Activated CD4-positive, alpha-beta memory T cell treated with anti-CD3 and anti-CD28 coated beads for 36 hours (primary cell): ENCODE measurements at regions not wholly inside any gene's neighbourhood (a gene's known extent, or its start where the extent isn't known, plus 50 kb on each side); places are given as distances from the start of the nearest gene placed in this dataset.

Experiments used
- CTCF ChIA-PET: fragments of 350-600 bp; sonication (Branson Sonifier 250); formaldehyde crosslinking; loops from one replicate; lab custom pipeline; 2021; ENCODE audit warnings: antibody characterized with exemption, inconsistent platforms; lab: Charles Lee
- POLR2A ChIA-PET: fragments of 350-600 bp; sonication (Branson Sonifier 250); formaldehyde crosslinking; loops from one replicate; lab custom pipeline; 2021; ENCODE audit warnings: antibody characterized with exemption; lab: Charles Lee
- DNase-seq: peaks from one replicate; pipeline ENCODE4 v3.0.0-alpha.2; 2020
- H3K27ac Mint-ChIP-seq: one replicate; pipeline ENCODE4 v1.8.0; 2021; ENCODE audit warnings: mixed read lengths
- H3K27me3 Mint-ChIP-seq: one replicate; pipeline ENCODE4 v1.8.0; 2021; ENCODE audit warnings: mixed read lengths
- H3K36me3 Mint-ChIP-seq: one replicate; pipeline ENCODE4 v1.8.0; 2021; ENCODE audit warnings: mixed read lengths
- H3K4me1 Mint-ChIP-seq: one replicate; pipeline ENCODE4 v1.8.0; 2021; ENCODE audit warnings: low read depth, mixed read lengths
- H3K4me3 Mint-ChIP-seq: one replicate; pipeline ENCODE4 v1.8.0; 2021; ENCODE audit warnings: mild to moderate bottlenecking, mixed read lengths
- H3K9me3 Mint-ChIP-seq: one replicate; pipeline ENCODE4 v1.8.0; 2021; ENCODE audit warnings: mixed read lengths
- intact Hi-C: fragments of 100-400 bp; cut with micrococcal nuclease; formaldehyde crosslinking; loops from one replicate; pipeline ENCODE4 v1.15.1; 2023

DNA sequence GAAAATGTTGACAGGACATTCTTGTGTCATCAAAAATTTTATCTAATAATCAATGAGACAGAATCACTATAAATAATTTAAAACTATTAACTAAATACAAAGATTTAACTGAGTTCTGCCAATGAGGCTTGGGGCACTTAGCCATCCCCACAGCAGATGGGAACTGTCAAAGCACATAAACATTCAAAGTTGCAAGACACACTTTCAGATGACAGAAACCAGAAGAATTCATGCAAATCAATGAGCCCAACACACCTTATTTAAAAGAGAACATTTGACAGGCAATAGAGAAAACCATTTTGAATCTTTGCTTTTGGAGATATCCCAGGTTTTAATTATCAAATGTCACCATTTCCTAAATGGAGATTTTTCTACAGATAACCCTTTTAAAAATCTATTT, 566.2 kb downstream of the IRS1 start:
- ChIA-PET CTCF (no interaction called here), POLR2A (no interaction called here)
- Mint-ChIP-seq H3K27me3 (peaks cover 3% of the 10 kb centered on the region), H3K4me3 (no peak overlapping the region), H3K4me1 (no peaks in the 10 kb centered on the region), H3K36me3 (no peaks in the 10 kb centered on the region), H3K9me3 (no peaks in the 10 kb centered on the region), H3K27ac (no peak overlapping the region)
- no peak for DNase-seq
- intact Hi-C loops, result no loop called here

DNA sequence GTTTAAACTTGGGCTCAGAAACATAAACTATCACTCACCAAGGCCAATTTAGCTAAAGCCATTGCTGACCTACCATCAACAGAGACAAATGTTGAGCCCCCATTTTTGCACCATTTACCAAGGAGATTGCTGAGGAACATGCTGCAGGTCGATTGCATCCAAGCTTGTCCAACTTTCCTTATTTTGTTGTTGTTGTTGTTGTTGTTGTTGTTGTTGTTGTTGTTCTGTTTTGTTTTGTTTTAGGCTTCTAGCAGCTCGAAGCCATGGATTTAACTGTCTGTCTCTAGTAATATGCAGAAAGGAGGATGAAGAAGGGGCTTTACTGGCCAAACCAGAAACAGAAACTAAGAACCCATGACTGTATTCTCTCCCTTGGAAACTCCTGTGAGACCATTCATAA, 571.5 kb downstream of the IRS1 start:
- intact Hi-C loops, result no loop called here
- no peaks in the 10 kb centered on the region for H3K4me1 Mint-ChIP-seq
- H3K27ac Mint-ChIP-seq, result no peak overlapping the region
- no peak overlapping the region for H3K4me3 Mint-ChIP-seq
- DNase-seq, result no peak
- peaks cover 9% of the 10 kb centered on the region for H3K27me3 Mint-ChIP-seq
- CTCF ChIA-PET, result interaction anchor here (2.1 kb wide), 1 partner anchor 12 kb away, joined by 5 read pairs; no protein-coding TSS in a partner anchor
- H3K9me3 Mint-ChIP-seq, result no peaks in the 10 kb centered on the region
- H3K36me3 Mint-ChIP-seq, result no peaks in the 10 kb centered on the region
- POLR2A ChIA-PET, result no interaction called here

DNA sequence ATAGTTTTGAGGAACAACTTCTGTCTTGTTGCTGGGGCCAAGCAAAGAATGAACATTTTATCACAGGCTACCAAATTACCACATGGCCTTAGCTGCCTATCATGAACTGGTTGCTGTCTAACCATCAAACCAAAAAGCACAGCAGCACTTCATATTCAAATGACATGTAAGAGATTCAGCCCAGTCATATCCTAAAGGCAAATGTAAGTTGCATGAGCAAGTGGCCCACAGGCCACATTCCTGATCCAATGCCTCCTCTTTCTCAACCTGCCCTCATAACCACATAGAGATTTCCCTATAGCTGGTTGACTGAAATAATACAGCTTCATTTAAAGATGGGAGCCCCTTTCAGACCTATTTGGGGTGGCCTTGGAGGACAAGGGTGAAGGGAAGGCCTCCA, 572.3 kb downstream of the IRS1 start:
- no peaks in the 10 kb centered on the region for H3K4me1 Mint-ChIP-seq
- H3K36me3 Mint-ChIP-seq, result no peaks in the 10 kb centered on the region
- POLR2A ChIA-PET, result no interaction called here
- no peak overlapping the region for H3K27ac Mint-ChIP-seq
- no peak overlapping the region for H3K4me3 Mint-ChIP-seq
- DNase-seq, result no peak
- H3K9me3 Mint-ChIP-seq, result no peaks in the 10 kb centered on the region
- CTCF ChIA-PET, result interaction anchor here (2.1 kb wide), 1 partner anchor 11 kb away, joined by 5 read pairs; no protein-coding TSS in a partner anchor
- peaks cover 11% of the 10 kb centered on the region for H3K27me3 Mint-ChIP-seq
- intact Hi-C loops, result no loop called here

DNA sequence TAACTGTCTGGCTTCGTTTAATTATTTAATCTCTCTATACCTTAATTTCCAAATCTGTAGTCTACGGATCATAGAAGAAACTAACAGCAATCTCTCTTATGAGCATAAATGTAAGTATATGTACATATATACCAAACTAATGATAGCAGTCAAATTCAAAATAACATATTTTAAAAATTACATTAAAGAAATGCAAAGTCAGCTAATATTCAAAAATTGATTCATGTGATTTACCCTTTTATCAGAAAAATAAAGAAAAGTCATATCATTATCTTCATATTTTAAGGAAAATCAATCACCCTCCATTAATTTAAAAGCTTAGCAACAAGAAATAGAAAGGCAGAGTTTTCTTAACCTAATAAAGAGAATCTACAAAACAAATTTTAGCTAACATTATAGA, 575.9 kb downstream of the IRS1 start:
- Mint-ChIP-seq H3K9me3 (no peaks in the 10 kb centered on the region), H3K36me3 (no peaks in the 10 kb centered on the region), H3K4me1 (no peaks in the 10 kb centered on the region), H3K27ac (no peak overlapping the region), H3K4me3 (no peak overlapping the region), H3K27me3 (peaks cover 8% of the 10 kb centered on the region)
- ChIA-PET POLR2A (no interaction called here), CTCF (no interaction called here)
- intact Hi-C loops, result no loop called here
- DNase-seq, result no peak

DNA sequence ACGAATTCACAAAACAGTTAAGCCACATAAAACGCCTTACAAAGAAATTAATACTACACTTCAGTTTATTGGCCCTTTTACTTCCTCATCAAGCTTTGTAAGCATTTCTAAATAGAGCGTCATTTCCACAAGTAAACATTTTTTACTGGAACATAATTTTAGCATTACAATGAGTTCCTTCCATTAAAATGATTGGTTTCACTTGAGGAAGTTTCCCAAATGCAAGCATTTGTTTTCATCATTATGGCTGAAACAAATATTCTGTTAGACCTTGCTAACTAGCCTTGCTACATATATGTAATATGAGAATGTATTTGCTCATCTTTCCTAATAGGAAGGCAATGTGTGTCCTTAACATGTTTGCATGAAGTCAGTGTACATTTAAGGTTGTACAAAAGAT, 579.1 kb downstream of the IRS1 start:
- CTCF ChIA-PET, result no interaction called here
- Mint-ChIP-seq H3K9me3 (no peaks in the 10 kb centered on the region), H3K4me3 (no peak overlapping the region), H3K27me3 (peaks cover 5% of the 10 kb centered on the region), H3K27ac (no peak overlapping the region), H3K36me3 (no peaks in the 10 kb centered on the region), H3K4me1 (no peaks in the 10 kb centered on the region)
- DNase-seq, result no peak
- intact Hi-C loops, result no loop called here
- POLR2A ChIA-PET, result no interaction called here

DNA sequence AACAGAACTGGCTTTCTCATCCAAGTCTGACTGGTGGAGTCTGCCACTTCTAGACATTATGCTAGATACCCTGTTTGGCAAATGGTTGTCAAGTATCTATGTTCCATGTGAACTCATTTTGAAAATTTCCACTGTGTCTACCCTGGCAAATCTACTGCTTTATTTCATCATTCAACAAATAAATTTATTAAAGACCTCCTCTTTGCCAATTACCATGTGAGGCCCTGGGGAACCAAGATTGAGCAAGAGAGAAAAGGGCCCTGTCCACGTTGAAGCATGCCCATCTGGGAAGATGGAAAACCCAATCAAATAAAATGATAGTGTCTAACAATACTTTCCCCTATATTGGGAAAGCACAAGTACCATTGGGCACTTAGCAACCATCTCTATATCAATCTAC, 582.4 kb downstream of the IRS1 start:
- intact Hi-C loops, result loop anchor here (5.0 kb wide), 1 partner anchor 890 kb away; no protein-coding TSS in a partner anchor

DNA sequence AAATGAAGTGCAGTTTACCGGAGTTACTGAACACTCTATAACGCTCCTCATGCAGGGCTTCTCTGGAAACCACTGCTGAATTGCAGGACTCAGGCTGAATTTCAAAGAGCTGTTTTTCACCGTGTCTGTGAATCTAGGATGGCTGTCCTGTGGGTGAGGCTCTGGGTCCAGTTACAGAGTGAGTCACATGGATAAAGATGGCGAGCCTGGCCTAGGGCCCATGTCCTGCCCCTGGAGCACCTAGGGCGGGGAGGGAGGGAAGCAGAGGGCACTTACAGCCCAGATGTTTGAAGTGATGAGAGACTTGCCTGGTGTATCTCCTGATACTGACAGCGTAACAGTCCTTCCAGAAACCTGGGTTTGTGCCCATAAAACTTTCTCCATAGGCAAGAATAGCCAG, 583.0 kb downstream of the IRS1 start:
- DNase-seq, result no peak
- Mint-ChIP-seq H3K27ac (no peak overlapping the region), H3K9me3 (no peaks in the 10 kb centered on the region), H3K4me3 (no peak overlapping the region), H3K4me1 (no peaks in the 10 kb centered on the region), H3K27me3 (no peaks in the 10 kb centered on the region), H3K36me3 (no peaks in the 10 kb centered on the region)
- CTCF ChIA-PET, result interaction anchor here (0.6 to 3.5 kb wide), 7 partner anchors 9 to 1682 kb away, joined by 3 to 53 read pairs (median 3); partner anchors contain the start of gene IRS1
- POLR2A ChIA-PET, result no interaction called here
- intact Hi-C loops, result loop anchor here (1.0 to 5.0 kb wide), 3 partner anchors 586 to 891 kb away; no protein-coding TSS in a partner anchor

More for the DNA sequence above, 582.4 kb downstream of the IRS1 start:
- Mint-ChIP-seq H3K27ac (no peak overlapping the region), H3K4me1 (no peaks in the 10 kb centered on the region), H3K9me3 (no peaks in the 10 kb centered on the region), H3K36me3 (no peaks in the 10 kb centered on the region), H3K27me3 (no peaks in the 10 kb centered on the region), H3K4me3 (no peak overlapping the region)
- no peak for DNase-seq
- ChIA-PET POLR2A (no interaction called here), CTCF (interaction anchor here (1.8 to 3.5 kb wide), 2 partner anchors 14 to 584 kb away, joined by 9 to 53 read pairs; partner anchors contain the start of gene IRS1)

DNA sequence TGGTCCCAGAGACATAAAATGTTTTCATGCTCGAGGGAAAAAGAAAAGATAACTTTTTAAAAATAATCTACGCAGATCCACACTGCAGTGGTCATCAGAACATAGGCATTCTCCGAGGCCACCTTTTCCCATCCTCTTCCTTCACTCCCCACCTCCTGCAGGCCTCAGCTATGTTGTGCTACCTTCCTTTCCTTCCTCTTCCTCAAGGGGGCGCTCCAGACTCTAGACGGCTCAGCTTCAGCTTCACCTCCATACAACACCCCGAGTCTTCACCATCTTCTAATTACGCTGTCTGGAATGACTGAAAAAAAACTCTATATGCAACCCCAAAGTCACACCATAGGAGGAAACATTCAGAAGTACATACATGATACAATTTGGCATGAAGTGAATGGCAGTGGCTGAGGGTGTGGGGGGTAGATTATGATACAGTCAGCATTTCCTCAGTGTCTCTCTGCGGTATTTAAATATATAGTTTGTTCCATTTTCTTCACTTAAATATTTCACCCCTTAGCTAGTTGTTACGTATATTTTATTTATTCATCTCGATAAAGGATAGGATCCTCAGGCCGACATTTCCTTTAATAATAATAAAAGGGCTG, 583.6 kb downstream of the IRS1 start:
- peak; percentile 71 for DNase-seq
- Mint-ChIP-seq H3K4me3 (no peak overlapping the region), H3K36me3 (no peaks in the 10 kb centered on the region), H3K9me3 (no peaks in the 10 kb centered on the region), H3K27ac (no peak overlapping the region), H3K4me1 (no peaks in the 10 kb centered on the region), H3K27me3 (no peaks in the 10 kb centered on the region)
- ChIA-PET CTCF (interaction anchor here (0.6 to 3.5 kb wide), 12 partner anchors 8 to 1681 kb away, joined by 3 to 53 read pairs (median 3); partner anchors contain the start of gene IRS1), POLR2A (no interaction called here)
- intact Hi-C loops, result loop anchor here (1.0 to 5.0 kb wide), 3 partner anchors 586 to 891 kb away; no protein-coding TSS in a partner anchor

DNA sequence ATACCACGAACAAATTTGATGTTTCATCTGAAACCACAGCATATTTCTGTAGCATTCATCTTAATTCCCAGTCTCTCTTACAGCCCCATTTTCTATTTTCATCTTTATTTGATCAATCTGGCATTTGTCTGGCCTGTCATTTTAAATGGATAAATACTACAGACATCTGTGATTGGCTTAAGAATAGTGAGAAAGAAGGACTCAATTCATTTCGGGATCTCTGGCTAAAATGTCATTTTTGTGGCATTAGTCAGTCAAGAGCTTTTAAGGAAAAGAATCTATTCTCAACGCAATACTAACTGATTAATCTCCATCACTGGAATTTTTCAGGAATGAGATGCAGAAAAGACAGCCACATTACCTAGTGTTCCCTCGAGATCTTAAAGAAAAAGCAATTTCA, 585.9 kb downstream of the IRS1 start:
- Mint-ChIP-seq H3K4me1 (no peaks in the 10 kb centered on the region), H3K27me3 (no peaks in the 10 kb centered on the region), H3K4me3 (no peak overlapping the region), H3K36me3 (no peaks in the 10 kb centered on the region), H3K27ac (no peak overlapping the region), H3K9me3 (no peaks in the 10 kb centered on the region)
- no peak for DNase-seq
- intact Hi-C loops, result no loop called here
- POLR2A ChIA-PET, result no interaction called here
- CTCF ChIA-PET, result interaction anchor here (1.1 kb wide), 1 partner anchor 589 kb away, joined by 6 read pairs; no protein-coding TSS in a partner anchor

DNA sequence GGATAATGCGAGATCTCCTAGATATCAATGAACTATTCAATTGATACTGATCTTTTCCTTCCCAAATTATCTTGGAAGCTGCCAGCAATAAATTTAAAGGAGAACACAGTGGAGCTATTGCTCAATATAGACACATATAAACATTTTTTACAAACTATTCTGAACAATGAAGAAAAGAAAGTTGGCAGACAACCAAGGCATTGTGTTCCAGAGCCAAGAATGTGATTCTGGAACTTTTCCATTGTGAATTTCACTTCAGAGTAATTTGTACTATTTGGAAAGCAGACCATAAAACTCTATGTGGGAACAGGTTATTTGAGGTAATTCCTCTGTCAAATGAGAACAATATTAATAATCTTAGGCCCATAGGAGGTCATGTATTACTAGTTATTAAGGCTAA, 588.2 kb downstream of the IRS1 start:
- Mint-ChIP-seq H3K36me3 (no peaks in the 10 kb centered on the region), H3K4me3 (no peak overlapping the region), H3K9me3 (no peaks in the 10 kb centered on the region), H3K27ac (no peak overlapping the region), H3K27me3 (peaks cover 4% of the 10 kb centered on the region), H3K4me1 (no peaks in the 10 kb centered on the region)
- CTCF ChIA-PET, result no interaction called here
- DNase-seq, result no peak
- intact Hi-C loops, result no loop called here
- POLR2A ChIA-PET, result no interaction called here

DNA sequence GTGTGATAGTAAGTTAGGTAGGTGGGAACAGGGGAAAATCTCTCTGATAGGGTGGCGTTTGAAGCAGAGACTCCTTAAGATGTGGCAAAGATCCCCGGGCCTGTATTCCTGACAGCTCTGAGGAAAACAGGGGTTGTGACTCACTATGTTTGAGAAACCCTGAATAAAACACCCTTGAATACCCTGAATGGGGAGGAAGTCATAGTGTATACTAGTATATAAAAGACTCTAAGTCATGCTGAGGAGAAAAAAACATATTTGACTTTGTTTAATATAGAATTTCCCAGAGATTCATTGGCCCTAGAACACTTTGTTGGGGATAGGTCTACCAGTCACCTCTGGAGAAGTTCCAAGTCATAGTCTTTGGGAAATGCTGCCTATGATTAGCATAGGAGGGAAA, 590.9 kb downstream of the IRS1 start:
- Mint-ChIP-seq H3K27ac (no peak overlapping the region), H3K9me3 (no peaks in the 10 kb centered on the region), H3K4me1 (no peaks in the 10 kb centered on the region), H3K27me3 (peaks cover 4% of the 10 kb centered on the region), H3K36me3 (no peaks in the 10 kb centered on the region), H3K4me3 (no peak overlapping the region)
- ChIA-PET POLR2A (no interaction called here), CTCF (no interaction called here)
- DNase-seq, result no peak
- intact Hi-C loops, result loop anchor here (5.0 kb wide), 1 partner anchor 541 kb away; no protein-coding TSS in a partner anchor

DNA sequence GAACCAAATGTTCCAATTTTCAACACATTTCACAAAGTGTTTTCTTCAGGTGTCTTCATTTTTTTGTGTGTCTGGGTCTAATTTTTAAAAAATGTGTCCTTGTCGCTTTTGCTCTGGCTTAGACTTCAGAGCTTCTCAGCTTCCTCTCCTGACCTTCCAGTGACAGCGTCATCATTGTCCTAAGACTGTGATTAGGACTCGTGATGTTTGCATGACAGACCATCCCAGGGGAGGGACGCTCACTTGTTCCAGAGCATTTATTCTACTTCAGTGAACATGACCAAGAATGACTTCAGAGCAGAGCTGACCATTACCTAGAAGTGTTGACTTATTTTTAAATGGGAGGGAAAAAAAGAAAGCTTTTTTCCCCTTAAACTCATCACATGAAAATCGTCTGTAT, 591.9 kb downstream of the IRS1 start:
- Mint-ChIP-seq H3K9me3 (no peaks in the 10 kb centered on the region), H3K4me3 (no peak overlapping the region), H3K4me1 (no peaks in the 10 kb centered on the region), H3K36me3 (no peaks in the 10 kb centered on the region), H3K27ac (no peak overlapping the region), H3K27me3 (peaks cover 4% of the 10 kb centered on the region)
- DNase-seq, result no peak
- POLR2A ChIA-PET, result no interaction called here
- CTCF ChIA-PET, result interaction anchor here (0.8 kb wide), 1 partner anchor 8 kb away, joined by 3 read pairs; no protein-coding TSS in a partner anchor
- intact Hi-C loops, result loop anchor here (5.0 kb wide), 1 partner anchor 540 kb away; no protein-coding TSS in a partner anchor

DNA sequence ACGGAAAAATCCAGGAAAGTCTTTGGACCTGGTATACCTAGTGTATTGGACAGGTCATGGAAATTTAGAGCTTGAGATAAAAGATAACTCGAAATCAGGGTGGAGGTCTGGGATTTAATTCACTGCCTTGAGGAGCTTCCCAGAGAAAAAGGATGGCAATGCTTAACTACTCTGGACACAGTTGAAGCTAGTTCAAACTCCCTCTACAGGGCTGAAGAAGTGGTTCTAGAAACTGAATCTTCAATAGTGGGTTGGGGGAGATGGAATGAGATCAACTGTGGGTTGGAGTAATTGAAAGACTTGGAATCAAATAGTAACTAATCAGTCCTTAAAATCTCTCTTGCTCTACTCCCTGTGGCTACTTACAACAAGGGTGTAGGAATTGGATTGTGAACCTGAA, 600.1 kb downstream of the IRS1 start:
- no peaks in the 10 kb centered on the region for H3K36me3 Mint-ChIP-seq
- intact Hi-C loops, result no loop called here
- peaks cover 1% of the 10 kb centered on the region for H3K27me3 Mint-ChIP-seq

More for the DNA sequence above, 600.1 kb downstream of the IRS1 start:
- H3K9me3 Mint-ChIP-seq, result no peaks in the 10 kb centered on the region
- H3K27ac Mint-ChIP-seq, result no peak overlapping the region
- POLR2A ChIA-PET, result no interaction called here
- H3K4me3 Mint-ChIP-seq, result no peak overlapping the region
- CTCF ChIA-PET, result no interaction called here
- no peaks in the 10 kb centered on the region for H3K4me1 Mint-ChIP-seq
- DNase-seq, result no peak
